WI38 (cell line): ENCODE measurements at regions not wholly inside any gene's neighbourhood (a gene's known extent, or its start where the extent isn't known, plus 50 kb on each side); places are given as distances from the start of the nearest gene placed in this dataset.

Source experiments
- H3K4me3 ChIP-seq: 2 replicates; pipeline ENCODE4 v1.5.1; 2011; ENCODE audit warnings: low read depth, mild to moderate bottlenecking, control low read depth, low read length
- CTCF ChIP-seq: IDR thresholded peaks from 2 replicates; pipeline ENCODE4 v1.5.1; 2012; ENCODE audit warnings: low read depth, mild to moderate bottlenecking, control low read depth, low read length

GRCh38 chr21:23639721-23640120, 1967.6 kb downstream of the MRPL39 start:
- no peak overlapping the region for H3K4me3 ChIP-seq
- TF ChIP-seq CTCF, result no peak

- no peak overlapping the region for H3K4me3 ChIP-seq
- TF ChIP-seq CTCF, result no peak
Measured at GRCh38 chr21:23638131-23638695, 1969.1 kb downstream of the MRPL39 start.

- H3K4me3 ChIP-seq, result no peak overlapping the region
- no peak for TF ChIP-seq CTCF
Measured at GRCh38 chr21:23633447-23633940, 1973.8 kb downstream of the MRPL39 start.

GRCh38 chr21:23624281-23624680, 1983.0 kb downstream of the MRPL39 start:
- TF ChIP-seq CTCF, result no peak
- no peak overlapping the region for H3K4me3 ChIP-seq

GRCh38 chr21:23613014-23613413, 1994.3 kb downstream of the MRPL39 start:
- H3K4me3 ChIP-seq, result no peak overlapping the region
- no peak for TF ChIP-seq CTCF

- TF ChIP-seq CTCF, result no peak
- no peak overlapping the region for H3K4me3 ChIP-seq
Measured at GRCh38 chr21:23612210-23612609, 1995.1 kb downstream of the MRPL39 start.

GRCh38 chr21:23607782-23608431, 1999.4 kb downstream of the MRPL39 start:
- H3K4me3 ChIP-seq, result no peak overlapping the region
- no peak for TF ChIP-seq CTCF
